GM12865 (cell line): ENCODE measurements at regions not wholly inside any gene's neighbourhood (a gene's known extent, or its start where the extent isn't known, plus 50 kb on each side); places are given as distances from the start of the nearest gene placed in this dataset.

Experiments
- DNase-seq: peaks from one replicate; pipeline ENCODE4 v3.0.0; 2010; ENCODE audit warnings: low read depth
- H3K4me3 ChIP-seq: 2 replicates; pipeline ENCODE4 v1.5.1; 2011; ENCODE audit warnings: mild to moderate bottlenecking, low read depth, low read length, control low read depth
- TF ChIP-seq, protein P1 (sequence below): IDR thresholded peaks from 2 replicates; pipeline ENCODE4 v1.5.1; 2011; ENCODE audit warnings: low read length, control low read depth, low read depth, inconsistent platforms; ENCODE audit not compliant: insufficient read depth; ENCODE audit errors: missing control alignments

DNA sequence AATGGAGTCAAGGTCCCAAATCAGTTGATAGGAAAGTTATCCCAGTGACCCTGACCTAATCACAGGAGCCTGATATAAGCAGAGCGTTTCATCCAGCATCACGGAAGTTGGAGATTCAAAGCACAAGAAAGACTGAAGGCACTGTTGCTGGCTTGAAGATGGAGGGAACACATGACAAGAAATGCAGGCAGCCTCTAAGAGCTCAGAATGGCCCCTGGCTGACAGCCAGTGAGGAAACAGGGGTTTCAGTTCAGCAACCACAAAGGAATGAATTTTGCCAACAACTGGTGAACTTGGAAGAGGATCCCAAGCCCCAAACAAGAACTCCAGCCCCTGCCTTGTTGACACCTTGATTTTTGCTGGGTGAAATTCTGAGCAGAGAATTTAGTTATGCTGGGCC is 778.5 kb downstream of the MAFB start:
- H3K4me3 ChIP-seq = no peak overlapping the region
- TF ChIP-seq, protein P1, sequence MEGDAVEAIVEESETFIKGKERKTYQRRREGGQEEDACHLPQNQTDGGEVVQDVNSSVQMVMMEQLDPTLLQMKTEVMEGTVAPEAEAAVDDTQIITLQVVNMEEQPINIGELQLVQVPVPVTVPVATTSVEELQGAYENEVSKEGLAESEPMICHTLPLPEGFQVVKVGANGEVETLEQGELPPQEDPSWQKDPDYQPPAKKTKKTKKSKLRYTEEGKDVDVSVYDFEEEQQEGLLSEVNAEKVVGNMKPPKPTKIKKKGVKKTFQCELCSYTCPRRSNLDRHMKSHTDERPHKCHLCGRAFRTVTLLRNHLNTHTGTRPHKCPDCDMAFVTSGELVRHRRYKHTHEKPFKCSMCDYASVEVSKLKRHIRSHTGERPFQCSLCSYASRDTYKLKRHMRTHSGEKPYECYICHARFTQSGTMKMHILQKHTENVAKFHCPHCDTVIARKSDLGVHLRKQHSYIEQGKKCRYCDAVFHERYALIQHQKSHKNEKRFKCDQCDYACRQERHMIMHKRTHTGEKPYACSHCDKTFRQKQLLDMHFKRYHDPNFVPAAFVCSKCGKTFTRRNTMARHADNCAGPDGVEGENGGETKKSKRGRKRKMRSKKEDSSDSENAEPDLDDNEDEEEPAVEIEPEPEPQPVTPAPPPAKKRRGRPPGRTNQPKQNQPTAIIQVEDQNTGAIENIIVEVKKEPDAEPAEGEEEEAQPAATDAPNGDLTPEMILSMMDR = no peak
- DNase-seq = no peak

DNA sequence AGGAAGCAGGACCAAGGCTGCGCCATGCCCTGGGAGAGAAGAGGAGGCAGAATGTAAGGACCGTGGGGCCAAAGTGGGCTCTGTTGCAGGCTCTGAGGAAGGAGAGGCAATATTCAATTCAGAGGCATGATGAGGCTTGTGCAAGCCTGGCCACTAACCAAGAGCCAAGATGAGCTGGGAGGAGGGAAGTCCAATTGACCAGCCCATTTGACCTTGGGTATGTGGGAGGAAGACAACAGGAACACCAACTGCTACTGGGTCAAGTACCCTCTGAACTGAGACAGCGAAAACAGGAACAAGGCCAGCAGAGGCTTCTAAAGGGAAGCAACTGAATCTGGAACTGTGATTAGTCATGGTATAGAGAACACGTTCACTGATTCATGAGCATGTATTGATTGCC is 779.6 kb downstream of the MAFB start:
- DNase-seq = no peak
- no peak overlapping the region for H3K4me3 ChIP-seq
- TF ChIP-seq, protein P1 = no peak

DNA sequence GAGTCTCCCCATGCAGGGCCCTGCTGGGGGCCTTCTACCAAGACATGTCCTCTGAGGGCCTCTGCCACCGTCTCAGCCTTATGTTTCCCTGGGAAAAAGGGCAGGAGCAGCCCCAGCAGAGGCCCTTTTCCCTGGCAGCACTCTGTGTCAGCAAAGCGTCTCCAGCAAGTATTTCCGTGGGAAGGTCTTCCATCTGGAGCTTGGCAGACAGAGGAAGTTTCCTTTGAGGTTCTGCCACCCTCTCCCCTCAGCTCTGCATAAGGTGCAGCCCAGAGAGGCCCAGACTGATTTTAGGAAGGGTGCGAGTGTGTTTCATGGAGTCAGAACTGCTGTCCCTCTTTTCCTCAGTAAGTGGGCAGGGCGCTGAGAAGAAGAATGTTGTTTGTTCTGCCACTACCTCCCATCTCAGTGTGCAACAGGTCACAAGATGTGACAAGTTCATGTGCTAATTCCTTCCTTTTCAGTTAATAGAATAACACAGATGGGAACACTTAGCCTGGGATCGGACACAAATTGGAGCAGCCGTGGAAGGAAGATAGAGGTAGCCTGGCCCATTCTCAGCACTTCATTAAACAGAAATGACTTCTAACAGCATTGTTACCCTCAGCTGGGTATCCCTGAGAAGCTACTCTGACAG is 784.4 kb downstream of the MAFB start:
- no peak overlapping the region for H3K4me3 ChIP-seq
- DNase-seq = no peak
- TF ChIP-seq, protein P1 = no peak

DNA sequence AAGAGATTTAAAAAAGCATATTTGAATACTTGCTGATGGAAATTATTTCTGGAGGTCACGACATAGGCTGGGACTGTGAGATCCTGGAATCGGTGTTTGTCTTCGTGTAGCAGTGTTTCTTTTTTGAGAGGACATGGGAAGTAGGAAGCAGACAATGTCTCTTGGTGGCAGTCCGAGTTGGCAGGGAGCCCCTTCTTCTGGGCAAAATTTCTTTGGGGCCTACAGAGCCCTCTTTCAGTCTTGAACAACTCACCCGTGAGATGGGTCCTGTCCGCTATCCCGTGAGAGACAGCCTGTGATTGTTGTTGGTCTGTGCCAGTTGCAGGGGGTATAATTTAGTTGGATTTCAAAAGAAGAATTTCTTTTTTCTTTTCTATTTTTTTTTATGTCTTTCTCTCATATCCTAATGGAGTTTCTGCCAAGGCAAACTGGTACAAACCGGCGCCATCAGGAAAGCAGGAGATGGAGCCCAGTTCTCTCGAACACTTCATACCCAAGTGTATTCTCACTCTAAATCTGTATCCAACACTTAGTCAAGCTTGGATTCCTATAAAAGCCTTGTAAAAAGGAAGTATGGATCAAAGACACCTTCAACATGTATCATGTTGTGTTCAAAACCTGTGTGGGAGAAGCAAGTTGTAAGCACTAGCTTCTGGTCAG is 785.1 kb downstream of the MAFB start:
- no peak overlapping the region for H3K4me3 ChIP-seq
- TF ChIP-seq, protein P1 = no peak
- DNase-seq = no peak

DNA sequence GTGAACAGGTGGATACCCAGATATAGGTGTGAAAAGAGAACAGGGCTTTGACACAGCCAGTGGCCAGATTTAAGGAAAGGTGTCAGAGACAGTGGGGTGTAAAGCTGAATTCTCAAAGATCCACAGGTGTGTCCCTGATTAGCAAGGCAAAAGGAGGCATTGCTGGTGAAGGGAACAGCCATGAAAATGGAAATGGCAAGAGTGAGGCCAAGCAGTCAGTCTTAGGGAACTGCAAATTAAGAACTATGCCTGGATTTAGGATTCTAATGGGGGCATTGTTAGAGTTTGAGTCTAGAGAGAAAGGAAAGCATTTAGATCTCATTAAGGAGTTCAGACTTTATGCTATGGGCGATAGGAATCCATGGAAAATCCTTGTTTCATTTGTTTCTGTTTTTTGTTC is 789.2 kb downstream of the MAFB start:
- no peak for DNase-seq
- TF ChIP-seq, protein P1 = no peak

DNA sequence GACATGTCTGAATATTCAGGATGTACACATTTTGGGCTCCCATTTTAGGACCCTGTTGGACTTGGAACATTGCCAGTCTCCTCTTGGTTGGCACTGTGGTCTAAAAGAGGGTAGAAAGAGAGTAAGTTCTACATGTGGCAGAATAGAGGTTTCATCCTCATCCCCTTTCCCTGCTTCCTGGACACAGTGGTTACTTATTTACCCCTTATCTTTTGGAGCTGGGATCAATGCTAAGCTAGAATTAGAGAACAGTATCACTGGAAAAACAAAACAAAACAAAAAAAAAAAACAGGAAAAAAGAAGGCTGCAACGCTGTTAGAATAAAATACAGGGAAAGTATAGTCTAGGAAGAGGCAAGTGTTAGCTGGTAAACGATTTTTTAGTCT is 790.6 kb downstream of the MAFB start:
- H3K4me3 ChIP-seq = no peak overlapping the region
- no peak for DNase-seq
- TF ChIP-seq, protein P1 = no peak

More for the DNA sequence above, 789.2 kb downstream of the MAFB start:
- no peak overlapping the region for H3K4me3 ChIP-seq
